Stimulated activated CD8-positive, alpha-beta memory T cell treated with anti-CD3 and anti-CD28 coated beads, Interleukin-15, amount 100 ng/mL, for 1 hour (primary cell): ENCODE measurements at regions not wholly inside any gene's neighbourhood (a gene's known extent, or its start where the extent isn't known, plus 50 kb on each side); places are given as distances from the start of the nearest gene placed in this dataset.

Source experiments
- DNase-seq: peaks from one replicate; pipeline ENCODE4 v3.0.0-alpha.2; 2020; ENCODE audit warnings: low read depth

- DNase-seq = no peak
These were observed 118.8 kb upstream of the RPS23 start for GRCh38 chr5:82396871-82397514.

- DNase-seq = no peak
These were observed 118.2 kb upstream of the RPS23 start for GRCh38 chr5:82396396-82396795.

GRCh38 chr5:82393951-82394350 lies 115.8 kb upstream of the RPS23 start:
- DNase-seq = no peak

DNA sequence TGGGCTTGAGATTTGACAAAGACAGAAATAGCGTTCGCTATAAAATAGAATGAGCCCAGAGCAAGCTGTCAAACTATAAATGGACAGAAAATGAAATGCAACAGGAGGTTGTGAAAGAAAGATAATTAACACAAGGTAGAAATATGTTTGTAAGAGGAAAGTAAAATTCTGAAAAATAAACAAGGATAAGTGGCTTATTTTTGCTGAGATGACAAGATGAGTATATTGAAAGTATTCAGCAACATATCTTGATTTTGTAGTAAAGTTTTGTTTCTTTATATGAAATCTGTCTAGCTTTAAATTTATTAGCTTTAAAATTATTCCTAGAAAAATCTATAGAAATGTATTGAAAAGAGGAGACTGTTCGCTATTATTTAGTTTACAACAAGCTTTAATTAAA lies 111.9 kb upstream of the RPS23 start:
- no peak for DNase-seq

GRCh38 chr5:82389347-82389746 lies 111.2 kb upstream of the RPS23 start:
- DNase-seq = no peak

DNA sequence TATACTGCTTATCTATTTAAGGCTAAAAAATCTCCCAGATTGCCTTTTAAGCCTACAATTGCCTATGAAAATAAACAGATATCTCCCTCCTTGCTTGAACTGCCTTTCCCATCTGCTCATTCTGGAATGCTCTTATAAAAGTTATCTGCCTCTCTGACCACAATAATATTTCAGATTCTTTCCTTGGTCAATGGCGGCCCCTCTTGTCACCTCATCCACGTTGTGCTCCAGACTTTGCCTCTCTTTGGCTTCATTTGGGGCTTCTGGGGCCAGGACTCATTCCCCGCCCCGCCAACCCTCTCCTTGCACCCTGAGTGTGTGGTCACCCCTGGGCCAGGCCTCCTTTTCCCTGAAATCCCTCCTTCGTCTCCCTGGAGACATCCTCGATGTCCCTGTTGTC lies 110.0 kb upstream of the RPS23 start:
- no peak for DNase-seq

DNA sequence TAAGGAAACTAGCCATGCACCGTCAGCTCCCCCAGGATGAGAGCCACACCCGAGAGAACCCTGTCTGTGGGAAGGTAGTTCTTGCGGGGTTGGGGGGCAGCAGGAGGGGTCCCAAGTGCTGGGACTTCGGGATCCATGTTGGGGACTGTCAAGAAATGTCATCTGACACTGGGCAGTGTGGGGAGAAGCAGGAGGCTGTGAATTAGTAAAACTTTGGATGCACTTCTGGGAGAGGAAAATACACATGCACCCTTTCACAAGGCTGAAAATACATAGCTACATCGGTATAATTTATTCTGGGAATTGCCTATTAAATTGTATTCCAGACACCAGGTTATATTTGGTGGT lies 109.6 kb upstream of the RPS23 start:
- DNase-seq = no peak

DNA sequence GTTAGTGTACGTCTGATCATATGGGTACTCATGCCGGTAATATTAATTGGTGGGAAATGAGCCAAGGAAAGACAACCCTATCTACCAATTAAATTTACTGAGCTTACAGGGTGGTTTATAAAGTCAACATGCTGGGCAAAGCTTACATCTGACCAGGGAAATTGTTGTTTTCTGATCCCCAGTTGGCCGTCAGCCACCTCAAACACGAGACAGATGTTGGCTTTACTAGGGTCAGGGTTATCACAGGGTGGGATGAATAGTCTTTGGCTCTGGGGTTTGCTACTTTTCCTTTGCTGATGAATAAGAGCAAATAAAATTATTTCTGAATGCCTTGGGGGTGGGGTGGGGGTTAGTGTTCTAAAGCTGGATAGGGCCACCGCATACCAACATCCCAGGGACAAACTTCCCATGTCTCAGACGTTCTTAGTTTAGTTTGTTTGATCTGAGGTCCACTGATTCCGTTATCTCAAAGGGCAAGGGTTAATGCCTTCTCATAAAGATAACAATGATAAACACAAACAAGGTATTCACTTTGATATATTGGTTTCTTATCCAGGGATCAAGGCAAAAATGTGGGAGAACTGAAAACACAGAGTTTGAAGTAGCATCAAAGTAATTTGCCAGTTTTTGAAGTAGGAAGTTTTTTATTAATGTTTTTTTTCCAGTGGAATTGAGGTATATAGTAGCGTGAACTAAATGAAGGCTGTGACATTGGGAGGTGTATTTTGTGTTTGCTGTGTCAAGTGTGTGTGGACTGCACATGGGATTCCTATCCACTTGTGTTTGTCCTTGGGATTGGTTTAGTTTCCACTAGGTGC lies 109.1 kb upstream of the RPS23 start:
- no peak for DNase-seq

GRCh38 chr5:82386576-82386975 lies 108.4 kb upstream of the RPS23 start:
- no peak for DNase-seq

GRCh38 chr5:82384034-82384750 lies 106.0 kb upstream of the RPS23 start:
- DNase-seq = no peak

DNA sequence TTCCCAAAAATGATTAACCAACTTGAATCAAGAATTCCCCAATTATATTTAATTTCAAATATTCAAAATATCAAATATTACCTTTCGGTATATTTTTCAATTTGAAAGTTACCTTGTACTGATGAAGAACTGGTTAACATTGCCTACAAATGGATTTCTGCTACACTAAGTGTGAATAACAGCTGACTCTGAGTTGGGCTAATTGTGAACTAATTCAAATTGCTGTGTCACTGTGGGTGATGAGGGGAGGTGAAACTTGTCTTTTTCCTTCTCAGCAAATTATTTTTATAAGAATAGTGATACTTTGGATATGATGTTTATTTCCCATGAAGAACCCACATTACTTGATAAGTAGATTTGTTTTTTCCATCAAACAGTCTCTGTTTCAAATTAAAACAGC lies 103.4 kb upstream of the RPS23 start:
- no peak for DNase-seq

GRCh38 chr5:82376307-82376706 lies 98.2 kb upstream of the RPS23 start:
- no peak for DNase-seq

GRCh38 chr5:82375488-82376244 lies 97.5 kb upstream of the RPS23 start:
- DNase-seq = no peak

- no peak for DNase-seq
These were observed 96.5 kb upstream of the RPS23 start for GRCh38 chr5:82374637-82375036.

- DNase-seq = no peak
These were observed 89.8 kb upstream of the RPS23 start for GRCh38 chr5:82367930-82368329.

- no peak for DNase-seq
These were observed 87.6 kb upstream of the RPS23 start for GRCh38 chr5:82365744-82366228.

DNA sequence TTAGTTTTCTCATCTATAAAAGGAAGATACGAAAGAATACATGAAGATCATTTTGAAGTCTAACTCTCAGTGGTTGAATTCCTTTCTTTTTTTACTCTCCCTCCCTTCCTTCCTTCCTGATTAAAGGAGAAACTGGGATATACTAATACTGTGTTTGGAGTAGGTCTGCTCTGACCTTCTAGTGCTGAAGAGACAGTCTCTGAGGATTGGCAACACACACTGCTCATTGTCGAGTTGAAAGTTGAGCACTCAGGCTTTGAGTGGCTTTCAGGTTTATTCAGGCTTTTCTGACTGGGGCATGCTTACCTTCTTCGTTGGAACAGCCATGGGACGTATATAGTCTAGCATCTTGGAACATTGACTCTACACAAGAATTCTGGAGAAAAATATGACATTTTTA lies 86.9 kb upstream of the RPS23 start:
- no peak for DNase-seq

DNA sequence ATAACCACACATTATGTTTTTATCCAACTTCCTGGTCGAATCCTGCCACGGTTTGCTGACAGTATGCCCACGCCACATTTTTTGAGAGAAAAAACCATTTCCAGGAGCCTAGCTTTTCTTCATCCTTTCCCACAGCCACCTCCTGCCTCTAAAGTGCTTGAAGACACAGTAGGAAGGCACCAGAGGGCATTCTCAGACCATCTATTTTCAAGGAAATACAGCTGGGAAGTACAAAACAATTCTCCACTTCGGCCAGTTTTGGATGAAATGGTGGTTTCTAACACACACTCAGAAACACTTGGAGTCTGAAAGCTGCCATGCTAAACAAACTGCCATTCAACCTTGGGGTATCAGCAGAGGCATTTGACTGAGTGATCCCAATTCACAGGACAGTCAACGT lies 86.3 kb upstream of the RPS23 start:
- no peak for DNase-seq

GRCh38 chr5:82363524-82363923 lies 85.4 kb upstream of the RPS23 start:
- no peak for DNase-seq

DNA sequence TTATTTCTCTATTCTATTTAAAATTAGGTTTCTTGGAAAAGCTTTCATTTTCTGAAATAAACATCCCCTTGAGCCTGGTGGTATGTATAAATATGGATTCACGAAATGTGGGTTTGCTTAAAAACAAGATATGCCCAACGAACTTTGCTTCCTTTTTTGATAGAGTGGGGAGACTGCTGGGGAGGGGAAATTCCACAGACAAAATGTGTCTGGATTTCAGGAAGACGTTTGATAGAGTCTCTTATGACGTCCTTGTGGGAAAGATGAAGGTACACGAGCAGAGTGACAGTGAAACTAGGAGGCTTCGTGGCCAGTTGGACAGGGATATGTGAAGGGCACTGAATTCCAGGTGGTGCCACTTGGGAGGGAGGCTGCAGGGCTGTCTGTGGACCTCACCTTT lies 84.5 kb upstream of the RPS23 start:
- no peak for DNase-seq

GRCh38 chr5:82360022-82360421 lies 81.9 kb upstream of the RPS23 start:
- no peak for DNase-seq

- DNase-seq = no peak
These were observed 81.1 kb upstream of the RPS23 start for GRCh38 chr5:82359272-82359671.
